ENCODE measurements at regions not wholly inside any gene's neighbourhood (a gene's known extent, or its start where the extent isn't known, plus 50 kb on each side); places are given as distances from the start of the nearest gene placed in this dataset.

GRCh38 chr5:56520986-56521730, 288.0 kb upstream of the ANKRD55 start:
- Histone ChIP-seq H3K9me3 (ENCODE audit: control insufficient read depth, low read length) (no peaks in the 10 kb centered on the region), H3K36me3 (ENCODE audit: control insufficient read depth, insufficient read depth, low read length) (no peaks in the 10 kb centered on the region), H3K9ac (ENCODE audit: low read length) (no peak overlapping the region), H3K4me1 (ENCODE audit: control insufficient read depth, insufficient read depth, low read length) (peaks cover 31% of the 10 kb centered on the region), H3K27me3 (ENCODE audit: control insufficient read depth, insufficient read depth, low read length) (no peaks in the 10 kb centered on the region), H3K4me3 (ENCODE audit: low read length) (no peak overlapping the region)

- Histone ChIP-seq H3K9me3 (ENCODE audit: control insufficient read depth, low read length) (no peaks in the 10 kb centered on the region), H3K9ac (ENCODE audit: low read length) (no peak overlapping the region), H3K4me3 (ENCODE audit: low read length) (no peak overlapping the region), H3K4me1 (ENCODE audit: control insufficient read depth, insufficient read depth, low read length) (peaks cover 9% of the 10 kb centered on the region), H3K27me3 (ENCODE audit: control insufficient read depth, insufficient read depth, low read length) (no peaks in the 10 kb centered on the region), H3K36me3 (ENCODE audit: control insufficient read depth, insufficient read depth, low read length) (no peaks in the 10 kb centered on the region)
These were observed 285.7 kb upstream of the ANKRD55 start for GRCh38 chr5:56518820-56519219.

GRCh38 chr5:56517011-56517416, 283.9 kb upstream of the ANKRD55 start:
- no peak overlapping the region for H3K9ac ChIP-seq (ENCODE audit: low read length)
- no peaks in the 10 kb centered on the region for H3K9me3 ChIP-seq (ENCODE audit: control insufficient read depth, low read length)
- no peak overlapping the region for H3K4me3 ChIP-seq (ENCODE audit: low read length)

GRCh38 chr5:56516441-56516840, 283.3 kb upstream of the ANKRD55 start:
- H3K9ac ChIP-seq (ENCODE audit: low read length), result no peak overlapping the region
- H3K27me3 ChIP-seq (ENCODE audit: control insufficient read depth, insufficient read depth, low read length), result no peaks in the 10 kb centered on the region
- no peaks in the 10 kb centered on the region for H3K36me3 ChIP-seq (ENCODE audit: control insufficient read depth, insufficient read depth, low read length)
- peaks cover 9% of the 10 kb centered on the region for H3K4me1 ChIP-seq (ENCODE audit: control insufficient read depth, insufficient read depth, low read length)
- H3K9me3 ChIP-seq (ENCODE audit: control insufficient read depth, low read length), result no peaks in the 10 kb centered on the region
- no peak overlapping the region for H3K4me3 ChIP-seq (ENCODE audit: low read length)

More at GRCh38 chr5:56517011-56517416, 283.9 kb upstream of the ANKRD55 start:
- peaks cover 9% of the 10 kb centered on the region for H3K4me1 ChIP-seq (ENCODE audit: control insufficient read depth, insufficient read depth, low read length)
- H3K36me3 ChIP-seq (ENCODE audit: control insufficient read depth, insufficient read depth, low read length), result no peaks in the 10 kb centered on the region
- no peaks in the 10 kb centered on the region for H3K27me3 ChIP-seq (ENCODE audit: control insufficient read depth, insufficient read depth, low read length)

GRCh38 chr5:56516035-56516434, 282.9 kb upstream of the ANKRD55 start:
- H3K9ac ChIP-seq (ENCODE audit: low read length), result no peak overlapping the region
- no peak overlapping the region for H3K4me3 ChIP-seq (ENCODE audit: low read length)
- H3K36me3 ChIP-seq (ENCODE audit: control insufficient read depth, insufficient read depth, low read length), result no peaks in the 10 kb centered on the region
- H3K27me3 ChIP-seq (ENCODE audit: control insufficient read depth, insufficient read depth, low read length), result no peaks in the 10 kb centered on the region
- no peaks in the 10 kb centered on the region for H3K9me3 ChIP-seq (ENCODE audit: control insufficient read depth, low read length)
- H3K4me1 ChIP-seq (ENCODE audit: control insufficient read depth, insufficient read depth, low read length), result peaks cover 9% of the 10 kb centered on the region

GRCh38 chr5:56515011-56515410, 281.9 kb upstream of the ANKRD55 start:
- Histone ChIP-seq H3K9ac (ENCODE audit: low read length) (no peak overlapping the region), H3K36me3 (ENCODE audit: control insufficient read depth, insufficient read depth, low read length) (no peaks in the 10 kb centered on the region), H3K9me3 (ENCODE audit: control insufficient read depth, low read length) (no peaks in the 10 kb centered on the region), H3K4me1 (ENCODE audit: control insufficient read depth, insufficient read depth, low read length) (peaks cover 9% of the 10 kb centered on the region), H3K27me3 (ENCODE audit: control insufficient read depth, insufficient read depth, low read length) (no peaks in the 10 kb centered on the region), H3K4me3 (ENCODE audit: low read length) (no peak overlapping the region)

GRCh38 chr5:56514245-56514644, 281.1 kb upstream of the ANKRD55 start:
- no peaks in the 10 kb centered on the region for H3K27me3 ChIP-seq (ENCODE audit: control insufficient read depth, insufficient read depth, low read length)
- H3K9me3 ChIP-seq (ENCODE audit: control insufficient read depth, low read length), result no peaks in the 10 kb centered on the region
- peaks cover 12% of the 10 kb centered on the region for H3K4me1 ChIP-seq (ENCODE audit: control insufficient read depth, insufficient read depth, low read length)
- no peak overlapping the region for H3K9ac ChIP-seq (ENCODE audit: low read length)
- no peaks in the 10 kb centered on the region for H3K36me3 ChIP-seq (ENCODE audit: control insufficient read depth, insufficient read depth, low read length)
- no peak overlapping the region for H3K4me3 ChIP-seq (ENCODE audit: low read length)

GRCh38 chr5:56513141-56513540, 280.0 kb upstream of the ANKRD55 start:
- Histone ChIP-seq H3K4me3 (ENCODE audit: low read length) (no peak overlapping the region), H3K36me3 (ENCODE audit: control insufficient read depth, insufficient read depth, low read length) (no peaks in the 10 kb centered on the region), H3K9me3 (ENCODE audit: control insufficient read depth, low read length) (no peaks in the 10 kb centered on the region), H3K27me3 (ENCODE audit: control insufficient read depth, insufficient read depth, low read length) (no peaks in the 10 kb centered on the region), H3K9ac (ENCODE audit: low read length) (no peak overlapping the region), H3K4me1 (ENCODE audit: control insufficient read depth, insufficient read depth, low read length) (peaks cover 16% of the 10 kb centered on the region)

GRCh38 chr5:56512313-56512996, 279.3 kb upstream of the ANKRD55 start:
- no peaks in the 10 kb centered on the region for H3K9me3 ChIP-seq (ENCODE audit: control insufficient read depth, low read length)
- H3K9ac ChIP-seq (ENCODE audit: low read length), result no peak overlapping the region
- H3K4me3 ChIP-seq (ENCODE audit: low read length), result no peak overlapping the region
- no peaks in the 10 kb centered on the region for H3K27me3 ChIP-seq (ENCODE audit: control insufficient read depth, insufficient read depth, low read length)
- H3K4me1 ChIP-seq (ENCODE audit: control insufficient read depth, insufficient read depth, low read length), result peaks cover 16% of the 10 kb centered on the region
- H3K36me3 ChIP-seq (ENCODE audit: control insufficient read depth, insufficient read depth, low read length), result no peaks in the 10 kb centered on the region

- no peaks in the 10 kb centered on the region for H3K9me3 ChIP-seq (ENCODE audit: control insufficient read depth, low read length)
- no peak overlapping the region for H3K9ac ChIP-seq (ENCODE audit: low read length)
- peaks cover 15% of the 10 kb centered on the region for H3K4me1 ChIP-seq (ENCODE audit: control insufficient read depth, insufficient read depth, low read length)
- no peaks in the 10 kb centered on the region for H3K36me3 ChIP-seq (ENCODE audit: control insufficient read depth, insufficient read depth, low read length)
- H3K27me3 ChIP-seq (ENCODE audit: control insufficient read depth, insufficient read depth, low read length), result no peaks in the 10 kb centered on the region
- no peak overlapping the region for H3K4me3 ChIP-seq (ENCODE audit: low read length)
These were observed 278.3 kb upstream of the ANKRD55 start for GRCh38 chr5:56511326-56511841.

- Histone ChIP-seq H3K9ac (ENCODE audit: low read length) (no peak overlapping the region), H3K36me3 (ENCODE audit: control insufficient read depth, insufficient read depth, low read length) (no peaks in the 10 kb centered on the region), H3K4me3 (ENCODE audit: low read length) (no peak overlapping the region), H3K9me3 (ENCODE audit: control insufficient read depth, low read length) (no peaks in the 10 kb centered on the region), H3K27me3 (ENCODE audit: control insufficient read depth, insufficient read depth, low read length) (no peaks in the 10 kb centered on the region), H3K4me1 (ENCODE audit: control insufficient read depth, insufficient read depth, low read length) (peaks cover 18% of the 10 kb centered on the region)
These were observed 275.1 kb upstream of the ANKRD55 start for GRCh38 chr5:56508249-56508648.

- Histone ChIP-seq H3K4me1 (ENCODE audit: control insufficient read depth, insufficient read depth, low read length) (peaks cover 19% of the 10 kb centered on the region), H3K9me3 (ENCODE audit: control insufficient read depth, low read length) (no peaks in the 10 kb centered on the region), H3K4me3 (ENCODE audit: low read length) (no peak overlapping the region), H3K36me3 (ENCODE audit: control insufficient read depth, insufficient read depth, low read length) (no peaks in the 10 kb centered on the region), H3K9ac (ENCODE audit: low read length) (no peak overlapping the region), H3K27me3 (ENCODE audit: control insufficient read depth, insufficient read depth, low read length) (no peaks in the 10 kb centered on the region)
These were observed 274.3 kb upstream of the ANKRD55 start for GRCh38 chr5:56507351-56507930.

Data from mucosa of stomach (tissue), 1 donor.